22Rv1 (cell line): ENCODE measurements at regions not wholly inside any gene's neighbourhood (a gene's known extent, or its start where the extent isn't known, plus 50 kb on each side); places are given as distances from the start of the nearest gene placed in this dataset.

Source experiments
- H3K27ac ChIP-seq: fragments of 450-650 bp; 2 replicates; pipeline ENCODE4 v1.5.1; 2017
- CTCF ChIP-seq: fragments of 450-650 bp; IDR thresholded peaks from 2 replicates; pipeline ENCODE4 v1.5.1; 2017; ENCODE audit warnings: mild to moderate bottlenecking
- ZFX ChIP-seq: fragments of 450-650 bp; IDR thresholded peaks from 2 replicates; pipeline ENCODE4 v1.6.1; 2017; ENCODE audit warnings: antibody characterized with exemption, borderline replicate concordance

- H3K27ac ChIP-seq, result no peak overlapping the region
- no peak for TF ChIP-seq ZFX
- no peak for TF ChIP-seq CTCF
Observed at GRCh38 chr1:233509526-233509925, 104.4 kb upstream of the KCNK1 start.

GRCh38 chr1:233512538-233512937, 101.4 kb upstream of the KCNK1 start:
- TF ChIP-seq ZFX, result no peak
- no peak for TF ChIP-seq CTCF

GRCh38 chr1:233513431-233513830, 100.5 kb upstream of the KCNK1 start:
- TF ChIP-seq CTCF, result no peak
- TF ChIP-seq ZFX, result no peak

More at GRCh38 chr1:233512538-233512937, 101.4 kb upstream of the KCNK1 start:
- no peak overlapping the region for H3K27ac ChIP-seq

GRCh38 chr1:233514946-233515391, 98.9 kb upstream of the KCNK1 start:
- TF ChIP-seq CTCF (no peak), ZFX (no peak)
- no peak overlapping the region for H3K27ac ChIP-seq

More at GRCh38 chr1:233513431-233513830, 100.5 kb upstream of the KCNK1 start:
- no peak overlapping the region for H3K27ac ChIP-seq

GRCh38 chr1:233516732-233517131, 97.2 kb upstream of the KCNK1 start:
- TF ChIP-seq CTCF (no peak), ZFX (no peak)
- H3K27ac ChIP-seq, result no peak overlapping the region

GRCh38 chr1:233518344-233518743, 95.6 kb upstream of the KCNK1 start:
- no peak overlapping the region for H3K27ac ChIP-seq
- peak; percentile 76 for TF ChIP-seq CTCF
- no peak for TF ChIP-seq ZFX

GRCh38 chr1:233520261-233521191, 93.4 kb upstream of the KCNK1 start:
- TF ChIP-seq CTCF, result no peak
- no peak for TF ChIP-seq ZFX
- H3K27ac ChIP-seq, result no peak overlapping the region
